Mammary epithelial cell (primary cell): ENCODE measurements at regions not wholly inside any gene's neighbourhood (a gene's known extent, or its start where the extent isn't known, plus 50 kb on each side); places are given as distances from the start of the nearest gene placed in this dataset.

Experiments used
- EZH2 ChIP-seq: IDR thresholded peaks from 2 replicates; pipeline ENCODE4 v1.6.1; 2012; ENCODE audit warnings: low read length, inconsistent platforms, borderline replicate concordance
- TF ChIP-seq, protein P1 (sequence below), 2 donors: IDR thresholded peaks in 1 of 2; conservative IDR thresholded peaks in 1 of 2; 2 replicates each; pipeline ENCODE4 v1.5.1; 2011 to 2012; ENCODE audit warnings: inconsistent platforms in 2 of 2, low read length in 2 of 2, mild to moderate bottlenecking in 2 of 2, control low read depth in 1 of 2, low read depth in 1 of 2; ENCODE audit not compliant: insufficient read depth in 1 of 2; ENCODE audit errors: extremely low read depth in 1 of 2

DNA sequence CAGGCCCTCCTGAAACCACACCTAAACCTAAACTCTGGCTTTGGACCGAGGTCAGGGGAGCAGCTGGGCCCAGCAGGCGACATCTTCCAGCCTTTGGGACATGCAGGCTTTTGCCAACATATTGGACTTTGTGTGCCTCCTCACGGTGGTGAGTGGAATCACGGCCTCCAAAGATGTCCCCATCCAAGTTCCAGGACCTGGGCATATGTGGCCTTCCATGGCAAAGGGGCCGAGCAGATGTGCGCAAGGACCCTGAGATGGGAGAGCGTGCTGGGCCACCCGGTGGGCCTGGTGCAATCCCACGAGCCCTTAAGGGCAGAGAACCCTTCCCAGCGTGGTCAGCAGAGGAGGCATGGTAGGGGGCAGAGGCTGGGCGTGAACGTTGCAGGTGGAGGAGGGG is 160.8 kb upstream of the C1orf174 start:
- TF ChIP-seq, protein P1, sequence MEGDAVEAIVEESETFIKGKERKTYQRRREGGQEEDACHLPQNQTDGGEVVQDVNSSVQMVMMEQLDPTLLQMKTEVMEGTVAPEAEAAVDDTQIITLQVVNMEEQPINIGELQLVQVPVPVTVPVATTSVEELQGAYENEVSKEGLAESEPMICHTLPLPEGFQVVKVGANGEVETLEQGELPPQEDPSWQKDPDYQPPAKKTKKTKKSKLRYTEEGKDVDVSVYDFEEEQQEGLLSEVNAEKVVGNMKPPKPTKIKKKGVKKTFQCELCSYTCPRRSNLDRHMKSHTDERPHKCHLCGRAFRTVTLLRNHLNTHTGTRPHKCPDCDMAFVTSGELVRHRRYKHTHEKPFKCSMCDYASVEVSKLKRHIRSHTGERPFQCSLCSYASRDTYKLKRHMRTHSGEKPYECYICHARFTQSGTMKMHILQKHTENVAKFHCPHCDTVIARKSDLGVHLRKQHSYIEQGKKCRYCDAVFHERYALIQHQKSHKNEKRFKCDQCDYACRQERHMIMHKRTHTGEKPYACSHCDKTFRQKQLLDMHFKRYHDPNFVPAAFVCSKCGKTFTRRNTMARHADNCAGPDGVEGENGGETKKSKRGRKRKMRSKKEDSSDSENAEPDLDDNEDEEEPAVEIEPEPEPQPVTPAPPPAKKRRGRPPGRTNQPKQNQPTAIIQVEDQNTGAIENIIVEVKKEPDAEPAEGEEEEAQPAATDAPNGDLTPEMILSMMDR (conservative IDR thresholded peaks at IDR 0.05 in 1 of 2, IDR thresholded peaks at IDR 0.05 in 1 of 2; ENCODE audit: extremely low read depth in 1 of 2, insufficient read depth in 1 of 2, low read depth in 1 of 2, low read length in 2 of 2), result no peak
- no peak for TF ChIP-seq EZH2
